ENCODE measurements at regions not wholly inside any gene's neighbourhood (a gene's known extent, or its start where the extent isn't known, plus 50 kb on each side); places are given as distances from the start of the nearest gene placed in this dataset.

DNA sequence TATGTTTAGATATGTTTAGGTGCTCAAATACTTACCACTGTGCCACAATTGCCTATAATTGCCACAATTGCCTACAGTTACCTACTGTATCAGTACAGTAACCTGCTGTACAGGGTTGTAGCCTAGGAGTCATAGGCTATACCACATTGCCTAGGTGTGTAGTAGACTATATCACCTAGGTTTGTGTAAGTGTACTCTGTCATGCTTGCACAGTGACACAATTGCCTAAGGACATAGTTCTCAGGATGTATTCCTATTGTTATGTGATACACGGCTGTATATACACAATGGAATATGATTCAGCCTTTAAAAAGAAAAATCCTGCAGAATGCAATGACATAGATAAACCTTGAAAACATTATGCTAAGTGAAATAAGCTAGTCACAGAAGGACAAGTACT, 264.8 kb downstream of the RAP2B start:
- no peak for TF ChIP-seq WT1 (tag by site-specific recombination; IDR thresholded peaks at IDR 0.05)
- no peak for TF ChIP-seq ZIC2 (tag by site-specific recombination; IDR thresholded peaks at IDR 0.05)
- TF ChIP-seq YY2 (tag by site-specific recombination; IDR thresholded peaks at IDR 0.05), result no peak
- no peak for TF ChIP-seq ZNF585B (tag by site-specific recombination; IDR thresholded peaks at IDR 0.05)
- no peak for TF ChIP-seq ZNF114 (tag by site-specific recombination; IDR thresholded peaks at IDR 0.05)
- TF ChIP-seq ZNF311 (tag by site-specific recombination; IDR thresholded peaks at IDR 0.05; ENCODE audit: borderline replicate concordance), result no peak
- no peak for TF ChIP-seq SALL2 (tag by site-specific recombination; IDR thresholded peaks at IDR 0.05; ENCODE audit: borderline replicate concordance)
- TF ChIP-seq ZNF184 (tag by site-specific recombination; IDR thresholded peaks at IDR 0.05), result no peak
- no peak for TF ChIP-seq ZNF473 (tag by site-specific recombination; IDR thresholded peaks at IDR 0.05)
- Histone ChIP-seq H3K4me1 (ENCODE audit: control insufficient read depth, insufficient read depth, low read length) (no peaks in the 10 kb centered on the region), H3K9me3 (ENCODE audit: control insufficient read depth, insufficient read depth, low read depth, low read length) (no peaks in the 10 kb centered on the region), H3K4me3 (ENCODE audit: low read depth, low read length) (no peak overlapping the region), H3K36me3 (ENCODE audit: control insufficient read depth in 2 of 2, insufficient read depth in 1 of 2, low read length in 2 of 2) (no peaks in the 10 kb centered on the region), H3K27ac (ENCODE audit: extremely low read depth, low read depth, low read length) (no peak overlapping the region)
- POLR2A ChIA-PET, result no interaction called here
- CTCF ChIA-PET, result no interaction called here

- TF ChIP-seq ZBTB17 (tag by site-specific recombination; IDR thresholded peaks at IDR 0.05) (no peak), REST (tag by site-specific recombination; IDR thresholded peaks at IDR 0.05) (no peak), GLI2 (tag by site-specific recombination; IDR thresholded peaks at IDR 0.05; ENCODE audit: borderline replicate concordance, low read depth) (no peak), ZNF292 (tag by site-specific recombination; IDR thresholded peaks at IDR 0.05; ENCODE audit: borderline replicate concordance, low read depth) (no peak), ZNF791 (tag by site-specific recombination; IDR thresholded peaks at IDR 0.05) (no peak), ZEB2 (tag by site-specific recombination; IDR thresholded peaks at IDR 0.05) (no peak)
- no peak overlapping the region for H3K27ac ChIP-seq (ENCODE audit: extremely low read depth, low read depth, low read length)
- H3K4me3 ChIP-seq (ENCODE audit: low read depth, low read length), result no peak overlapping the region
- no peaks in the 10 kb centered on the region for H3K36me3 ChIP-seq (ENCODE audit: control insufficient read depth in 2 of 2, insufficient read depth in 1 of 2, low read length in 2 of 2)
- POLR2A ChIA-PET, result no interaction called here
- CTCF ChIA-PET, result interaction anchor here (0.6 kb wide), 1 partner anchor 265 kb away, joined by 3 read pairs; no protein-coding TSS in a partner anchor
- H3K4me1 ChIP-seq (ENCODE audit: control insufficient read depth, insufficient read depth, low read length), result no peaks in the 10 kb centered on the region
- H3K9me3 ChIP-seq (ENCODE audit: control insufficient read depth, insufficient read depth, low read depth, low read length), result no peaks in the 10 kb centered on the region
These were observed 267.8 kb downstream of the RAP2B start for GRCh38 chr3:153429821-153430220.

DNA sequence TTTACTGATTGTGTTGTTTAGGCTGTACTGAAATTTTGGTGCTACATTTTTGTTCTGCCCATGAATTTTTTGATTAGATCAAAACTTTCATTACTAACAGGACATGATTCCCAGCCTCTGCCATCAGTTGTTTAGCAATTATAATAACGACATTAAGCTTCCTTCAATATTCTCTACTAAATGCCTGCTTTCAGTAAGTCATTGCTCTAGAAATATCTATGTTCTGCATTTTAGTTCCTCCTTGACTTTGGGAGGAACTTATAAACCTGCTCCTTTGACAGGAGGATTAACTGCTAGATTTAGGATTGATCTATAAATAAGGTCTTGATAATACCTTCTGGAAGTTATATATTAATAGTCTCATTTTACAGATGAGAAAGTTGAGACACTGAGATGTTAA, 269.1 kb downstream of the RAP2B start:
- Histone ChIP-seq H3K36me3 (ENCODE audit: control insufficient read depth in 2 of 2, insufficient read depth in 1 of 2, low read length in 2 of 2) (no peaks in the 10 kb centered on the region), H3K9me3 (ENCODE audit: control insufficient read depth, insufficient read depth, low read depth, low read length) (no peaks in the 10 kb centered on the region), H3K4me3 (ENCODE audit: low read depth, low read length) (no peak overlapping the region), H3K27ac (ENCODE audit: extremely low read depth, low read depth, low read length) (no peak overlapping the region), H3K4me1 (ENCODE audit: control insufficient read depth, insufficient read depth, low read length) (no peaks in the 10 kb centered on the region)
- ChIA-PET CTCF (no interaction called here), POLR2A (no interaction called here)
- TF ChIP-seq ZNF10 (tag by site-specific recombination; IDR thresholded peaks at IDR 0.05), result no peak
- TF ChIP-seq ZNF221 (tag by site-specific recombination; IDR thresholded peaks at IDR 0.05; ENCODE audit: borderline replicate concordance), result no peak
- no peak for TF ChIP-seq ZNF302 (tag by site-specific recombination; IDR thresholded peaks at IDR 0.05; ENCODE audit: low read depth)

- ChIA-PET POLR2A (no interaction called here), CTCF (no interaction called here)
- Histone ChIP-seq H3K27ac (ENCODE audit: extremely low read depth, low read depth, low read length) (no peak overlapping the region), H3K4me1 (ENCODE audit: control insufficient read depth, insufficient read depth, low read length) (no peaks in the 10 kb centered on the region), H3K4me3 (ENCODE audit: low read depth, low read length) (no peak overlapping the region), H3K9me3 (ENCODE audit: control insufficient read depth, insufficient read depth, low read depth, low read length) (no peaks in the 10 kb centered on the region), H3K36me3 (ENCODE audit: control insufficient read depth in 2 of 2, insufficient read depth in 1 of 2, low read length in 2 of 2) (no peaks in the 10 kb centered on the region)
- no peak for TF ChIP-seq ZNF830 (tag by site-specific recombination; IDR thresholded peaks at IDR 0.05; ENCODE audit: low read depth)
- no peak for TF ChIP-seq PRDM6 (tag by site-specific recombination; IDR thresholded peaks at IDR 0.05)
- no peak for TF ChIP-seq ZNF692 (tag by site-specific recombination; IDR thresholded peaks at IDR 0.05)
- TF ChIP-seq BCL11B (tag by site-specific recombination; IDR thresholded peaks at IDR 0.05; ENCODE audit: low read depth), result no peak
- no peak for TF ChIP-seq ZNF426 (tag by site-specific recombination; IDR thresholded peaks at IDR 0.05)
- TF ChIP-seq MEIS1 (CRISPR knock-in tag; IDR thresholded peaks at IDR 0.05; ENCODE audit: borderline replicate concordance), result no peak
These were observed 275.6 kb downstream of the RAP2B start for GRCh38 chr3:153437666-153438065.

Measured in HEK293 (cell line).